GM19239 (cell line): ENCODE measurements at regions not wholly inside any gene's neighbourhood (a gene's known extent, or its start where the extent isn't known, plus 50 kb on each side); places are given as distances from the start of the nearest gene placed in this dataset.
"Not testable (repeated sequence)": the region's sequence is repeated elsewhere in the genome, so short reads cannot be mapped to it uniquely, and the experiment has no call there.

Experiments used
- DNase-seq: peaks from one replicate; pipeline ENCODE4 v3.0.0; 2011; ENCODE audit warnings: low spot score; ENCODE audit not compliant: insufficient read length
- FAIRE-seq: peaks from 2 replicates; lab custom pipeline; 2011; peaks lifted over from hg19 to GRCh38; lab: Jason Lieb, UNC

- FAIRE-seq (no peak), DNase-seq (no peak)
Observed at GRCh38 chr5:67997892-67998457, 217.6 kb upstream of the PIK3R1 start.

- FAIRE-seq: no peak
Observed at GRCh38 chr5:67997148-67997547, 218.4 kb upstream of the PIK3R1 start.

GRCh38 chr5:67996596-67996995, 219.0 kb upstream of the PIK3R1 start:
- DNase-seq: no peak
- no peak for FAIRE-seq

More at GRCh38 chr5:67997148-67997547, 218.4 kb upstream of the PIK3R1 start:
- no peak for DNase-seq

DNA sequence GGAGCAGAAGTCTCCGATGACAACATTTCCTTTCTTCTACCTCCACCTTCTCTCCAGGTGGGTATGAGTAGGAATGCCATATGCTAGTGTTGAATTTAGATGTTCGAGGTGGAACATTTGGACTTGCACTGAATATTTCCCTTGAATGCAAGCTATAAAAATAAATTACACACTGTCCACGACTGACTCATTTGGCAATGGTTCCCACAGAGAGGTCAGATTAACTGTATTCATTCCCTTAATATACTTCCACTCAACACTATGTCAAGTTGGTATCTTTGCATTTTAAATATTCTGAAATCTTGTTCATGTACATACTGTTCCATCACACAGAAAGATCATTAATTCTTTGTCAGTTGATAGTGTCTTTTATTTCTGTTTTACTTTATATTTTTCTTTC, 222.6 kb upstream of the PIK3R1 start:
- DNase-seq (no peak), FAIRE-seq (no peak)

DNA sequence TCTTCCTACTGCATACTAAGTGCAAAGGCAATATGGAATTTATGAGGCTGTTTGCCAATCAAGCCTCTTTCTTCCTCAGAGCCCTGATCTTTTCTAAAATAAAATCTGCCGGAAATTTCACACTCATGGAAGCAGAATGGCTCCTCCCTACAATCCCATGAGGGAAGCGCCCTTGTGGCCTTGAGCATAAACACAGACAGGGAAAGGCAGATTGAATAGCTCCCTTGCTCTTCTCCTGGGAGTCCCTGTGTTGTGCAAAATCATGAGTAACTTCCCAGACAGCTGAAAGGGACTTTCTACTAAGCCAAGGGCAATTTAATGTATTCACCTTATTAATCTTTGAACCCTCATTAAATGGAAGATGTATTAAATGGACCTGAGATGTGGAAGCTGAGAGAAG, 226.1 kb upstream of the PIK3R1 start:
- FAIRE-seq: no peak
- no peak for DNase-seq

DNA sequence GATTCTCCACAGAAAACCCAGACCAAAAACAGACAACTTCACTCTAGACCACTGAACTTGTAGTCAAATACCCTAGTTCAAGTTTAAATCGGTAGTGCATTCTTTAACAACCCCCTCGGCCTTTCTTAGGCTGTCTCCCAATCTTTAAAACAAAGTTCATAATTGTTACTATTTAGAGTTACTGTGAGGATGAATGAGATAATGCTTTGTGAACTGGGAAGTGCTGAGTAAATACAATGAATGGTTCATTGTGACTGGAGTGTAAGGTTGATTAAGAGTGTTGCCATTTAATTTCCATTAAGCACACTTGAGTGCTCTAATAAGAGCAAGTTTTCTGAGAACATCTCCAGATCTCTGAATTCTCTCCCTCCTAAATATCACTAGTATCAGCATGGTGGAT, 228.8 kb upstream of the PIK3R1 start:
- DNase-seq (no peak), FAIRE-seq (no peak)

- FAIRE-seq (no peak), DNase-seq (no peak)
Observed at GRCh38 chr5:67985686-67986387, 229.7 kb upstream of the PIK3R1 start.

DNA sequence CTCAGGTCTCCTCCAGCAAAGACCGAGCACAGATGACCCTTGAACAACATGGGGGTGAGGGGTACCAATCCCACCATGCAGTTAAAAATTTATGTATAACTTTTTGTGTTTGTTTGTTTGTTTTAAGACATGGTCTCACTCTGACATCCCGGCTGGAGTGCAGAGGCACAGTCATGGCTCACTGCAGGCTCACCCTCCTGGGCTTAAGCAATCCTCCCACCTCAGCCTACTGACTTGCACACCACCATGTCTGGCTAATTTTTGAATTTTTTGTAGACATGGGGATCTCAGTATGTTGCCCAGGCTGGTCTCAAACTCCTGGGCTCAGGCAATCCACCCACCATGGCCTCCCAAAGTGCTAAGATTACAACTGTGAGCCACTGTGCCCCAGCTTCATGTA, 231.0 kb upstream of the PIK3R1 start:
- DNase-seq (no peak), FAIRE-seq (no peak)

DNA sequence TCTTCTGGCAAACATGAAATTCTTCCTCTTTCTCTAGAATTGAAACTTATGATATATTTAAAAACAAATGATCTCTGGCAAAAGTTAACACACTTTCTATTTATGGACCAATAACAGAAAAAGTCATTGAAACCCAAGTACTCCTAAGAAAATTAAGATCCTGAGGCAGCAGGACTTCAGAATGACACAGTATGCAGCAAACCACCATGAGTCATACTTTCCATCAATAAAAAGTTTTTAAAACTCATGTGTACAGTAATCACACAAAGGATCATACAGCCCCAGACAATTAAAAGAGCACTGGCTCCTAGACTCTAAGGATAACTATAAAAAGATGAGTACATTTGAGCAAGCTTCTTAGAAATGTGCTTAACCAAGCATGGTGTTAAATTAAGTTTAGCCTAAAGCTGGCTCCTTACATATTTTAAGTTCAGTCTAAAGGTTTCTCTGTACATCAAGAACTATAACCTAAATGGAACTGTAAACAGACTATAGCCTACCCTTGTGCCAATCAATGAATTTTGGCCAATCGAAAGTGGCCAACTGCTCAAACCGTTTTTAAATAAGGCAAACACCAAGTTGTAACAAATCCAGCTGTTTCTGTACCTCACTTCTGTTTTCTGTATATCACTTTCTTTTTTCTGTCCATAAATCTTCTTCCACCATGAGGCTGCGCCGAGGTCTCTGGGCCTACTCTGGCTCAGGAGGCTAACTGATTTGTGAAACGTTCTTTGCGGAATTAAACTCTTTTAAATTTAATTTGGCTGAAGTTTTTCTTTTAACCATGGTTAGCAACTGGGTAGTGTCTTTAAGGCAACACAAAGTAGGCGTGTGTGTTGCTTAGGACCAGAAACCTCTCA, 232.1 kb upstream of the PIK3R1 start:
- DNase-seq: no peak
- no peak for FAIRE-seq

DNA sequence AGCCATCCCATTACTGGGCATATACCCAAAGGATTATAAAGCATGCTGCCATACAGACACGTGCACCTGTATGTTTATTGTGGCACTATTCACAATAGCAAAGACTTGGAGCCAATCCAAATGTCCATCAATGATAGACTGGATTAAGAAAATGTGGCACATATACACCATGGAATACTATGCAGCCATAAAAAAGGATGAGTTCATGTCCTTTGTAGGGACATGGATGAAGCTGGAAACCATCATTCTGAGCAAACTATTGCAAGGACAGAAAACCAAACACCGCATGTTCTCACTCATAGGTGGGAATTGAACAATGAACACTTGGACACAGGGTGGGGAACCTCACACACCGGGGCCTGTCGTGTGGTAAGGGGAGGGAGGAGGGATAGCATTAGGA, 233.4 kb upstream of the PIK3R1 start:
- DNase-seq, FAIRE-seq: not testable (repeated sequence)

- FAIRE-seq (no peak), DNase-seq (no peak)
Observed at GRCh38 chr5:67978171-67978570, 237.4 kb upstream of the PIK3R1 start.

DNA sequence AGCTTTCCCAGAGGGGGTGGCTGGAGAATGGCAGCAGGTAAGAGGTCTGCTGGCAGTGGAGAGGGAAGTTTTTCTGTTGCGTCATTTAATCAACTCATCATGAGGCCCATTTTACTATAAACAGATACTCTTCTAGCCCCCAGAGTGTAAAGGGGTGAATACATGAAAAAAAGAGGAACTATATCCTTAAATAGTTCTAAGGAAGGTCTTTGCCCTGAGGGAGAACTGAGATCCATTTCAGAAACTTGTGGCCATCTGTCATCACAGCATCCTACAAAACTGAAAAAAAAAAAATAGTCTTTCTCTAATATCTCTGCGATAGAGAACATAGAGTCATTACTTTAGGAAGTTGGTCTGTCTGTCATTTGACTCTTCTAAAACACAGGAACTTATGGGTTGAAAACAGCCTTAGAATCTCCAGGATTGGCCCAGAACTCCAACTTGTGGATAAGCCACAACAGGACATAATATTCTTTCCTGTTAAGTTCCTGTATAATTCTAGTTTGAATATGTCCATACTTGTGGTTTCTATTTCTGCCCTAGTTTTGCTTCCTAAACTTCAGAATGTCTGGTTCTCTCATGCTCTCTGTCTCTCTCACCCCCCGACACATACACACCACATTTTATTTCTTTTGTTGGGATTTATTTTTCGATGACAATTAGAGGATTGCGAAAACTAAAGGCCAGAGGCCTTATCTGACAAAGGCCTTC, 238.5 kb upstream of the PIK3R1 start:
- FAIRE-seq (no peak), DNase-seq (no peak)

DNA sequence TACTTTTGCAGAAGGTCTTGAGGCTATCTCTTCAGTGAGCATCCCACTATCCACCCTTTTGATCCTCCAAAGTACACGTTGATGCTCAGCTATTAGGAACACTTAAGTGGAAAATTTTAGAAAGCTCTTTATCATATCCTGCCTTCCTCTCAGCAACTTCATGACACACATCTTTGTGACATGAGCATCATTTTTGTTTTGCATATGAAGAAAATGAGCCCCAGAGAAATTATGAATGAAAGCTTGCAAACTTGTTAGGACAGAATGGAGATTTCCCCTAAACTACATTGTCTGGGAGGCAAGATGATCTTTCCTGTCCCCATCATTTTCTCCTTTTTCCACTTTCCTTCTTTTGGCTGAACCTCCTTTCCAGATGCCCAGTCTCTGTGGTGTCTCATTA, 239.4 kb upstream of the PIK3R1 start:
- FAIRE-seq (no peak), DNase-seq (no peak)

DNA sequence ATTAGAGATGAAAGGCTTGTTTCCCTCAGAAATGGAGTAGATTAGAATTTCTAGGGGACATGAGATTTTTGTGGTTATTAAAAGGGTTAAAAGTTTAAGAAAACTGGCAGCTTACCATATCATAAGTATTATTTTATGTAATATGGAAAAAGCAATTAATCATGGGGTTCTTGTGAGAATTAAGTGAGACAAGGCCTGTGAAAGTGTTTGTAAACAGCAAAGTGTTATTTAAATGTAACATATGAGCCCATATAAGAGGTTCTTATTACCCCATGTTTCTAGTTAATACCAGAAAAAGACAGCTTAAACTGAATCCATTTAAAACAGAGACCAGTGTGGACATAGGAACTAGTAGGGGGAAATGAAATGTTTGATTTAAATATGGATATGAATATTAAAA, 241.1 kb upstream of the PIK3R1 start:
- no peak for FAIRE-seq
- DNase-seq: no peak

DNA sequence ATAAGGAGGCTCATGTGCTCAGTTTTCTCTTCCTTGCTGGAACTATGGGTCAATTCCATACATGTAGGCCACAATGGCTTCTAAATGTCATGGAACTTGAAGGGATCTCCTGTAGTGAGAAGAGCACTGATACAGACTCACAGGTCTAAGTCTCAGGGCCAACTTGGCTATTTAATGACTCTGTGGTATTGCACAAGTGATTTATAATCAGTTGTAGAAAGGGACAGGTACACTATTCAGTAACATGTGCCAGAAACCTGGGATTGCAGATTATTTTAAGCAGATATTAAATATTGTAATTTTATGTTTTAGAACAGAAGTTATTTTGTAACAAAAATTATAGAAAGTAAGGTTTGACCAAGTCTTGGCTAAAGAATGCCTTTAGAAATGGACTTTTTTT, 241.5 kb upstream of the PIK3R1 start:
- DNase-seq: no peak
- FAIRE-seq: no peak

GRCh38 chr5:67971971-67972821, 243.4 kb upstream of the PIK3R1 start:
- DNase-seq (no peak), FAIRE-seq (no peak)

- FAIRE-seq (no peak), DNase-seq (no peak)
Observed at GRCh38 chr5:67971223-67971830, 244.2 kb upstream of the PIK3R1 start.

DNA sequence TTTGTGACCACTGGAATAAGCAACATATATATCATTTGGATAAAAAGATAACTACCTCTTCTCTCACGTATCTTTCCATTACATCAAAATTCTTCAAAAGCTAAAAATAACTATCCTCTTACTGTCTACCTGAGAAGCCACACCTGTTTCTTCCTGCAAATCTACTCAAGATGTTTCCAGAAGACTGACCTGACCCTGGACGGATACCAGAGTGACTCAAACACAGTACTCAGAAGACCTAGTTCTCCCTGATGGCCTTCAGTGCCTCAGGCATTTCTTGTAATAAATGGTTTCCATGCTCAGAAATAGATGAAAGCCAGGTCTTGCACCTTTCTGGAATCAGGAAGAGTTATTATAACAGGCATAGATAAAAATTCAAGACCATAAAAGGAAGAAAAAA, 245.9 kb upstream of the PIK3R1 start:
- no peak for FAIRE-seq
- DNase-seq: no peak

DNA sequence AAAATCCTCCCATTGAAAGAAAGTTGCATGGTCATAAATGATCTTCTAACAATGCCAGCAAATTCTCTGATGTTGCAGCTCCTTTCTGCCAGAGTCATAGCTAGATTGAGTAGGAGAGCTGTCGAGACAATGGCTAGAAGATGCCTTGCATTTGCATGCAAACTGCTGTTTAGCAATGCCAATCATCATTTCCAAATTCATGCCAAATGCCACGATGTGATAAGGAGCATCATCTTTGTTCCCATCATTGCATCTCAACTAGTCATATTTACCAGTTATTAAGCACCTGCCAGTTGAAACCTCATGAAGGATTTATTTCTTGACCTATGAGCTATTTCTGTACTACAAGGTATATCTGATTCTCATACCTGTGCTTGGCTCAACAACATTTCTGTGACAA, 246.4 kb upstream of the PIK3R1 start:
- DNase-seq: no peak

More for the DNA sequence above, 246.4 kb upstream of the PIK3R1 start:
- FAIRE-seq: no peak
